Suprapubic skin (tissue), 4 donors: ENCODE measurements at regions not wholly inside any gene's neighbourhood (a gene's known extent, or its start where the extent isn't known, plus 50 kb on each side); places are given as distances from the start of the nearest gene placed in this dataset.
"Not testable (repeated sequence)": the region's sequence is repeated elsewhere in the genome, so short reads cannot be mapped to it uniquely, and the experiment has no call there.

Experiments
- DNase-seq, 2 donors: peaks; one replicate each; pipeline ENCODE4 v3.0.0-alpha.2; 2019; ENCODE audit warnings: low spot score in 2 of 2
- H3K27ac ChIP-seq: fragments of 200-600 bp; sonication (generic); one replicate; pipeline ENCODE4 v1.5.1; 2019
- H3K27me3 ChIP-seq: fragments of 200-600 bp; sonication (generic); one replicate; pipeline ENCODE4 v1.5.1; 2019
- H3K36me3 ChIP-seq: fragments of 200-600 bp; sonication (generic); one replicate; pipeline ENCODE4 v1.5.1; 2019
- H3K4me1 ChIP-seq: fragments of 200-600 bp; sonication (generic); one replicate; pipeline ENCODE4 v1.5.1; 2019
- H3K4me3 ChIP-seq: fragments of 200-600 bp; sonication (generic); one replicate; pipeline ENCODE4 v1.5.1; 2019; ENCODE audit warnings: mild to moderate bottlenecking
- H3K9me3 ChIP-seq: fragments of 200-600 bp; sonication (generic); one replicate; pipeline ENCODE4 v1.5.1; 2019
- EP300 ChIP-seq: sonication (generic); formaldehyde crosslinking; IDR thresholded peaks from one replicate; pipeline ENCODE4 v1.6.1; 2017; ENCODE audit warnings: antibody characterized with exemption
- POLR2A ChIP-seq, 2 donors: fragments of 450-650 bp; IDR thresholded peaks; one replicate each; pipeline ENCODE4 v1.6.1; 2017; ENCODE audit warnings: antibody characterized with exemption in 2 of 2, mild to moderate bottlenecking in 2 of 2, moderate library complexity in 2 of 2
- POLR2AphosphoS5 ChIP-seq, 3 donors: sonication (generic); formaldehyde crosslinking; IDR thresholded peaks; one replicate each; pipeline ENCODE4 v1.6.1; 2017; ENCODE audit warnings: antibody characterized with exemption in 3 of 3
- WGBS: methylation state at CpG from one replicate; pipeline ENCODE4 v1.1.5; 2018; 5-methylcytosine and 5-hydroxymethylcytosine counted together
- TF ChIP-seq, protein P1 (sequence below), 2 donors: fragments of 200-600 bp in 1 of 2; fragments of 450-650 bp in 1 of 2; sonication (generic) in 1 of 2; IDR thresholded peaks; one replicate each; pipeline ENCODE4 v1.5.1; 2016 to 2019; ENCODE audit warnings: antibody characterized with exemption in 2 of 2, mild to moderate bottlenecking in 1 of 2, moderate library complexity in 1 of 2

DNA sequence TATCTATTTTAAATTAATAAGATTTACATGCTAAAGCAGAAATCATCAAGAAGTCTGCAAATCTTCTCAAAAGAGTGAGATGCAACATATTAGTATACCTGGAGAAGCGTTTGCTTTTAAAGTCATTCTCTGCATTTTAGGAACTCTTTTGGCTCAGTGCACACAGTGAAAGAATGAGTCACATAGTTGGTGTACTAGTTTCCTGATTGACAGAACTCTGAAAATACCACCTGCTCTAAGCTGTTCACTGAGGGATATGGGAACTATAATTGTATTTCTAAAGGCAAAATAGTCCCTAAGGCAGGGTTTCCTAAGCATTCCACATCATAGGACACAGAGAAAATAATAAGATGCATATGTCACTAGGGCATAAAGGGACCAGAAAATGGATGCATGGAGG is 838.5 kb downstream of the DIPK2A start:
- Histone ChIP-seq H3K36me3 (no peaks in the 10 kb centered on the region), H3K4me1 (no peaks in the 10 kb centered on the region), H3K27ac (no peak overlapping the region), H3K9me3 (no peaks in the 10 kb centered on the region), H3K27me3 (no peaks in the 10 kb centered on the region), H3K4me3 (no peak overlapping the region)
- TF ChIP-seq, protein P1, sequence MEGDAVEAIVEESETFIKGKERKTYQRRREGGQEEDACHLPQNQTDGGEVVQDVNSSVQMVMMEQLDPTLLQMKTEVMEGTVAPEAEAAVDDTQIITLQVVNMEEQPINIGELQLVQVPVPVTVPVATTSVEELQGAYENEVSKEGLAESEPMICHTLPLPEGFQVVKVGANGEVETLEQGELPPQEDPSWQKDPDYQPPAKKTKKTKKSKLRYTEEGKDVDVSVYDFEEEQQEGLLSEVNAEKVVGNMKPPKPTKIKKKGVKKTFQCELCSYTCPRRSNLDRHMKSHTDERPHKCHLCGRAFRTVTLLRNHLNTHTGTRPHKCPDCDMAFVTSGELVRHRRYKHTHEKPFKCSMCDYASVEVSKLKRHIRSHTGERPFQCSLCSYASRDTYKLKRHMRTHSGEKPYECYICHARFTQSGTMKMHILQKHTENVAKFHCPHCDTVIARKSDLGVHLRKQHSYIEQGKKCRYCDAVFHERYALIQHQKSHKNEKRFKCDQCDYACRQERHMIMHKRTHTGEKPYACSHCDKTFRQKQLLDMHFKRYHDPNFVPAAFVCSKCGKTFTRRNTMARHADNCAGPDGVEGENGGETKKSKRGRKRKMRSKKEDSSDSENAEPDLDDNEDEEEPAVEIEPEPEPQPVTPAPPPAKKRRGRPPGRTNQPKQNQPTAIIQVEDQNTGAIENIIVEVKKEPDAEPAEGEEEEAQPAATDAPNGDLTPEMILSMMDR (IDR thresholded peaks at IDR 0.05): no peak
- no peak for TF ChIP-seq POLR2AphosphoS5 (IDR thresholded peaks at IDR 0.05)
- no peak for TF ChIP-seq POLR2A (IDR thresholded peaks at IDR 0.05)
- TF ChIP-seq EP300: no peak
- 51% methylated on average over 1 of the region's 1 CpG for WGBS
- no peak for DNase-seq

DNA sequence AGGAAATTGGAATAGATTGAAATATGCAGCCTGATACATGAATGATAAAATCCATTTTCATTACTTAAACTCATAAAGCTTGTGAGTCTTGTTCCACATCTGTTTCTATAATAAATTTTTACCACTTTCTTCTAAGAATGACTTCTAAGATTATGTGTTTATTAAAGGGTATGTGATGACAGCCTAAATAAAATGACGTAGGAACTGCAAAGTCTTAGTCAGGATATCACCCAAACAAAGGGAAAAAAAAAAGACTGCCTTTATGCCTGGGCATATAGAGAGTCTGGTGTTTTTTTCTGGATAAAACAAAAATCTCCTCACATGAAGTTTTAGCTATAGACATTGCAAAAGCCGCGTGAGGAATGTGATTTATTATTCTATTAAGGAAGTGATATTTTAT is 844.0 kb downstream of the DIPK2A start:
- no peaks in the 10 kb centered on the region for H3K9me3 ChIP-seq
- H3K27me3 ChIP-seq: no peaks in the 10 kb centered on the region
- no peak for TF ChIP-seq POLR2AphosphoS5 (IDR thresholded peaks at IDR 0.05)
- TF ChIP-seq, protein P1 (IDR thresholded peaks at IDR 0.05): no peak
- TF ChIP-seq EP300: no peak
- no peak for TF ChIP-seq POLR2A (IDR thresholded peaks at IDR 0.05)
- H3K4me1 ChIP-seq: no peaks in the 10 kb centered on the region
- whole genome bisulfite sequencing: 50% methylated on average over 3 of the region's 3 CpGs
- H3K36me3 ChIP-seq: no peaks in the 10 kb centered on the region
- no peak overlapping the region for H3K27ac ChIP-seq
- no peak overlapping the region for H3K4me3 ChIP-seq
- no peak for DNase-seq

DNA sequence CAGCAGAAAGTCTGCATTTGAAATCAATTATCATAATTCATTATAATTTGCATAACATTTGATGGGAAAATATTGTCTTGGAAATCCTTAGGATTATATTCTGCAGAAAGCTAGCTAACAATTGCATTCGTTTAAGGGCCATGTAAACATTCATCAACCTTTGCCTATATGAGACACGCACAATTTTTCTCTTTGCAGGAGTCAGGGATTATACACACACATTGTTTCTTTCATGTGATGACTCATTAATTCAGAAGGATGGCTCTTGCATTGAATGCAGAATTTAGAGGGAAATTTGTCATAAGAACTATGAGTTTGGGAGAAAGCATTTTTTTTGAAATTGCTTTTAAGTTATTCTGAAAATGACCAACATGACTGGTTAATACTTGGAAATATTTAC is 844.7 kb downstream of the DIPK2A start:
- Histone ChIP-seq H3K4me1 (no peaks in the 10 kb centered on the region), H3K27me3 (no peaks in the 10 kb centered on the region), H3K27ac (no peak overlapping the region), H3K4me3 (no peak overlapping the region), H3K36me3 (no peaks in the 10 kb centered on the region), H3K9me3 (no peaks in the 10 kb centered on the region)
- DNase-seq: no peak
- 72% methylated on average over 2 of the region's 2 CpGs for WGBS
- TF ChIP-seq, protein P1 (IDR thresholded peaks at IDR 0.05): no peak
- TF ChIP-seq POLR2AphosphoS5 (IDR thresholded peaks at IDR 0.05) (no peak), EP300 (no peak), POLR2A (IDR thresholded peaks at IDR 0.05) (no peak)

DNA sequence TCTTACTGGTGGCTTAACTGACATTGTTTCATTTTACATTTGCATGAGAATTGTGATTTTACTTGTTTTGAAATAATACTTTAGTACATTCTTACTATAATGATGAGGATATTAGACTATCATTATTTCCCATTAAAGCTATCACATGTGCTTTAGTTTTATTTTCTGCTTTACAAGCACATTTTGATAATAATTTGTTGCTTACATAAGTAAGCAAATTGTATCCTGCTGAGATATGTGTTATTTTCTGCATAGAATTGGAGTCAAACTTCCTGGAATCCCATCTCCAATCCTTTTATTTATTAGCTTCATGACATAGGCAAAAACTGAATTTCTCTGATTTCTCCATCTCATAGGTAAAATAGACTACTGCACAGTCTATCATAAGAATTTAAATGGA is 847.4 kb downstream of the DIPK2A start:
- Histone ChIP-seq H3K27me3 (no peaks in the 10 kb centered on the region), H3K4me1 (no peaks in the 10 kb centered on the region), H3K4me3 (no peak overlapping the region), H3K36me3 (no peaks in the 10 kb centered on the region), H3K27ac (no peak overlapping the region), H3K9me3 (no peaks in the 10 kb centered on the region)
- no peak for DNase-seq
- TF ChIP-seq, protein P1 (IDR thresholded peaks at IDR 0.05): no peak
- no peak for TF ChIP-seq POLR2AphosphoS5 (IDR thresholded peaks at IDR 0.05)
- no peak for TF ChIP-seq EP300
- TF ChIP-seq POLR2A (IDR thresholded peaks at IDR 0.05): no peak

DNA sequence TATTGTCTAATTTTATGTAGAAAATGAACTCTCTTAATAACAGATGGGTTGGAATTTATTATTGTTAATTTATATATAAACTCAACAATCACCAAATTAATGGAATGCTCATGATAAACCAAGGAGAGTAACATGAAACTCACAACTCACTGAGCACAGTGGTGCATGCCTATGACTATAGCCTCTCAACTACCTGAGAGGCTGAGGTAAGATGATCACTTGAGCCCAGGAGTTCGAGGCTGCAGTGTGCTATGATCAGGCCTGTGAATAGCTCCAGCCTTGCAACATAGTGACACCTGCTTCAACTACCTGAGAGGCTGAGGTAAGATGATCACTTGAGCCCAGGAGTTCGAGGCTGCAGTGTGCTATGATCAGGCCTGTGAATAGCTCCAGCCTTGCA is 848.6 kb downstream of the DIPK2A start:
- 87% methylated on average over 2 of the region's 2 CpGs for WGBS
- not testable (repeated sequence) for H3K36me3 ChIP-seq, H3K4me3 ChIP-seq, H3K4me1 ChIP-seq, H3K27me3 ChIP-seq, H3K9me3 ChIP-seq, H3K27ac ChIP-seq, DNase-seq

DNA sequence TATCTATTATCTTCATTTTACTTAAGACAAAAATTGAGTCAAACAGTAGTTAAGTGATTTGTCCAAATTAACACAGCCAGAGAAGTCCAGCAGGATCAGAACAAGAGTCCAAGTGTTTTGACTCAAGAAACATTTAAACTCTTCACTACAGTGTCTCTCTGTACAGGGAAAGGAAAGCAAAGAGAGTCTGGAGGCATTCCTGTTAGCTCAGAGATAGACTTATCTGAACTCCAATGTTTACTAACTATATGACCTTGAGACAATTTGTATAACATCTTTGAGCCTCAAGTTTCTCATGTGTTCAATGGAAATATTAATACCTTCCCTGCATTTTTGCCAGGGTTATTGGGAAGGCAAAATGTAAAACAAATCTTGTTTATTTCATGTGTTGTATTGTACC is 849.1 kb downstream of the DIPK2A start:
- H3K36me3 ChIP-seq: no peaks in the 10 kb centered on the region
- TF ChIP-seq POLR2A (IDR thresholded peaks at IDR 0.05) (no peak), EP300 (no peak), POLR2AphosphoS5 (IDR thresholded peaks at IDR 0.05) (no peak)
- TF ChIP-seq, protein P1 (IDR thresholded peaks at IDR 0.05): no peak
- no peak overlapping the region for H3K27ac ChIP-seq
- DNase-seq: no peak
- H3K9me3 ChIP-seq: no peaks in the 10 kb centered on the region
- no peaks in the 10 kb centered on the region for H3K27me3 ChIP-seq
- H3K4me1 ChIP-seq: no peaks in the 10 kb centered on the region
- no peak overlapping the region for H3K4me3 ChIP-seq
